COLO668 (cell line): ENCODE measurements at regions not wholly inside any gene's neighbourhood (a gene's known extent, or its start where the extent isn't known, plus 50 kb on each side); places are given as distances from the start of the nearest gene placed in this dataset.

Experiments used
- DNase-seq: peaks from one replicate; lab custom pipeline; 2025; ENCODE audit not compliant: unreplicated experiment; lab: John Stamatoyannopoulos, UW

DNA sequence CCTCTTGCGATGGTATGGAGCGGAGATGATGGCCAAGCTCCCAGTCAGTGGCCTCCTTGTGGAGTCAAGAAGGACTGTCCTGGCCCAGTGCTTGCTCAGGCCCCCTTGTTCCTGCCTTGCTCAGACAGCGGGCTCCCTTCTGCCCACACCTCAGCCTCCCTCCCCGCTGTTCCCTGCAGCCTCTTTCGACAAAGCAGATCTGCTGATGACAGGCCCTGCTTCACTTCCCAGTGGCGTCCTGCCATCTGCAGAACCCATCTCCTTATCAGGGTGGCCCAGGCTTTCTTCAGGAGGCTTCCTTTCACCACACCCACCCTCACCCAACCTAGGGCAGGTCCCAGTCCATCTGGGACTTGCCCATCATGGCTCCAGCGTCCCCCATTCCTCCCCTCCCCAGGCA lies 80.0 kb downstream of the CLDN34 start:
- no peak for DNase-seq

DNA sequence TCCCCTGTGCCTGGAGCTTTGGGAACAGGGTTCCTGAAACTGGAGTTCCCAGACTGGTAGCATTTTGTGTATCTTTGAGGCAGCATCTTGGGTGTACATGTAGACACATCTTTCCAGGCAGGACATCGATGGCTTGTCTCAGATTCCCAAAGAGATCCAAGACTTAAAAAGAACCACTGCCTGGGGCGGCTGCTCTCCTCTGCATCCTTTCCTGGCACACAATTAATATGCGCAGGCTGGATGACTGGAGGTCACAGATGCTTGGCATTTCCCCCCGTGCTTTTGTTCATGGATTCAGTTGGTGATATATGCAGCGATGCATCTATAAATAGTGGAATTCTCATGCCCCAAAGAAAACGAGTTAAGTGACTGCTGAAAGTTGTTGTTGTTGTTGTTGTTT lies 80.5 kb downstream of the CLDN34 start:
- no peak for DNase-seq

DNA sequence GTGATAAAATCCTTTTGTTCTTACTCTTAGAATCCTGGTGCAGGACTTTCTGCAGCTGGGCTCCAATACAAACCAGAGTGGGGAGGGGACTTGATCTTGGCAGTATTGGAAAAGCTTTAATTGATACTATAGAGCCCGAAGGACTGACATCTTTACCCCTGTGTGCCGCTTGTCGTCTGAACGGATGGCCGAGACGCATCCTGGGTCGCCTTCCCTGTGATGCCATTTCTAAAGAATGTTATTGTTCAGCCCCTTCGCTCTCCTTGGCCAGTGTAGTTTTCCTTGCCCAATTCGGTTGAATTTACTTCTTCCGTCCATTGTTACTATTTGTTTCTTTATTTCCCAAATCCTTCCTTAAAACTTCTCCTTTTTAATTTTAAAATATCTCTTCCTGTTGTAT lies 80.9 kb downstream of the CLDN34 start:
- no peak for DNase-seq

DNA sequence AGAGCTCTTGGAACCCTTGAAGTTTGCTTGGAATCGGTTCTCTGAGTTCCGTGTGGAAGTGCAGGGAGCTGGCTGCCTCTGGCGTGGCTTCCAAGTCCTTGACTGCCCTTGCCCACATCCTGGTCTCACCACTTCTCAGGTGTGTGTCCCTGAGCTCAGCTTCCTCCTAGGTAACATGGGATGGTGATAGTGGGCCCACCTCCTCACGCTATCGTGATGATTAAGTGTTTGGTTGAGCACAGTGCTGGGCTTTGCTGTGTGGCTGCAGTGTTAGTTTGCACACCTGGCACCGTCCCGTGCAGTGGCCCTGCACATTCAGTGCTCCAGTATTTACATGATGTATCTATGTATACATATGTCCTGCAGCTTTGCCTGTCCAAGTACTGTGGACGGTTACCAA lies 81.5 kb downstream of the CLDN34 start:
- DNase-seq = peak; percentile 69

DNA sequence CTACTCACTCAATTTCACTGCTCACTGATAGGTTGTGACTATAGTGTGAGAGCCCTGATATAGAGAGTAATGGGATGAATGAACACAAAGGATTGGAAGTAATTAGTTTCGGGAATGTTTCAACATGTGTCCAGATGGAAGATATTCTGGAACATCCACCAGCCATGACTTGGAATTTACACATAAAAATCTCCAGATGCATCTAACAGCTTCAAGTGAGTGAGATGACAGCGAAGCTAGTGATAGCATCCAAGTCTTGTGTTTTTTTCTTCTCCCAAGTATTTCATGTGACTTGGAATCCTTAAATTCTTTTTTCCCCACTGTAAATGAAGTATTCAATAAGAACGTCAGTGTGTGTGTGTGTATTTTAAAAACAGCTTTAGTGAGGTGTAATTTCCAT lies 82.1 kb downstream of the CLDN34 start:
- no peak for DNase-seq

DNA sequence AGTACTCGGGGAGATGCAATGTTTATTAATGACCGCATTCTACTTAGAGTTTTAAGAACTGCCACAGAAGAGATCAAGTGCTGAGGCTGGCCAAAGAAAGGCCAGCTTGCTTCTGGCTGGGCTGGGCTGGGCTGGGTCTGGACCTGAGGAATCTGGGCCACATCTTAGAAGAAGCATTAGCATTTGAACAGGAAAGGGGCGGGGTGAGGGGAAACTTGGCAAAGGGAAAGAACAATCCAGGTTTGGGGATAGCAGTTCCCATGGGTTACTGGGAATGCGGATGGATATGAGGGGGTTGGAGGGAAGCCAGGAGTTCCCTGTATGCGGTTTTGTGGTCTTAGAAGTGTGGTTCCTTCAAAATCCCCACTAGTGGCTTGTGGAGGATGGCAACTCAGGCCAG lies 83.3 kb downstream of the CLDN34 start:
- no peak for DNase-seq

DNA sequence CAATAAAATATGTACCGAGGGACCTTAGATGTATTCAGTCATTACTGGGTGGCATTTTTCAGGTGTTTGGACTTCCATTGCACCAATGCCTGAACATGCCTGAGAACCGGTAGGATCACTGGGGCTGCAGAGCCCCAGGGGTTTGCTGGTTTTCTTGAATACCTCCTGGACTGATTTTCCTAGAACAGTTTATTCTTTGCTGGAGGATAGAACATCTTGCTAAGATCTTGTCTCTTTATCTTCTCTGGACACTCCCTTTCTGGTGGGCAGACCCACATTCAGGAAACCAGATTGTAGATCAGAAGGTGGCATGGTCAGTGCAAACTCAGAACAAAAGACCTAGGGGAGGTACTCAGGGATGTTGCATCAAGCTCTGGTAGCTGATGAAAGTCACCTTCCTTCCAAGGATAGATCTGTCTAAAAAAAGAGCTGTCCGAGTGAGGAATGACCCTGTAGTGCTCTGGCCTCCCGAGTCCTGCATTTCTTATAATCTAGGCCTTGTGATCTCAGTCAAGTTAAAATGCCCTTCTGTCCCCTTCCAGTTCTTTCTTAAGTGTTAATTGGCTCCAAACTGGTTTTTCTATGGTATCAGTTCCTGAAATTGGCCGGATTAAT lies 84.8 kb downstream of the CLDN34 start:
- DNase-seq = no peak

DNA sequence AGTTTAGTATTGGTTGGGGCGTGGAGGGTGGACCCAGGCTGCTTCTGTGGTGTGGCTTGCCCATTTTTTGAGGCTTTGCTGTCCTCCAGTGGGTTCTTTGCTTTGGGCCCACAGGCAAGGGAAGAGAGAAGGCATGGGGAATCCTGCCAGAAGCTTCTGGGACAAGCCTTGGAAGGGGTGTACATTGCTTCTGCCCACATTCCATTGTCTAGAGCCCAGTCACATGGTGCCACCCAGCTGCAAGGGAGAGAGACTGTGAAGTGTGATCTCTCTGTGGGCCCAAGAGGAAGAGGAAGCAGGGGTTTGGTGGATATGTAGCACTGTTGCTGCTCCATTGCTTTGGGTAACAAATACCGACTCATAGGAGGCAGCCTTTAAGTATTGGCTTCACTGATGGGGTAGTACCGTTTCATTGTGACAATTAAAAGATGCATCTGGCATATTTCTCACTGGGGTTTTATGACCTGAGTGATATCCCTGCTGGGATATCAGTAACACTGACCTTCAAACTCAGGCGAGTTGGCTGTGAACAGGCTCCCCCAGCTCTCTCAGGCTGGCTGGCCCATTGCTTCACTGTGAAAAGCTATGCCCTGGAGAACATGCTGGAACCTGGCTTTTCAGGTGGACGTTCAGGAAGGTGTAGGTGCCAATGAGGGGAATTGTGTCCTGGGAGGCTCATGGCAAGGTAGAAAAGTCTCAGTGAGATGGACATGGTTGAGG lies 85.9 kb downstream of the CLDN34 start:
- no peak for DNase-seq

DNA sequence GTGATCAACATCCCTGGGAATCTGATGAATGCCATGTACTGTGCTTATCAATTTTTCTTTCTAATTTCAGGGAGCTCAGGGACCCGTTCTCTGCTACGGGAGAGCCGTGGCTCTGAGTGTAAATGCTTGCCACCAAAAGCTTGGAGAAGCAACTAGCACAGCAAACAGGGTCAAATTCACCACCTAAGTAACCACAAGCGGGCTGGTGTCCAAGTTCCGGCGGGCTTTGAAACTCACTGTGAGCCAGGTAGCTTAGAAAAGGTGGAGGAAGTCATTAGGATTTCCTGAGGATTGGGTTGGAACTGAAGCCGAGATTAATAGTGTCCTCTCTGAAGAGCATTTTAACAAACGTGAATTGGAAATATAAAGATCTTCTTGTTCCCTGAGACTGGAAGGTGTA lies 87.2 kb downstream of the CLDN34 start:
- DNase-seq = no peak

DNA sequence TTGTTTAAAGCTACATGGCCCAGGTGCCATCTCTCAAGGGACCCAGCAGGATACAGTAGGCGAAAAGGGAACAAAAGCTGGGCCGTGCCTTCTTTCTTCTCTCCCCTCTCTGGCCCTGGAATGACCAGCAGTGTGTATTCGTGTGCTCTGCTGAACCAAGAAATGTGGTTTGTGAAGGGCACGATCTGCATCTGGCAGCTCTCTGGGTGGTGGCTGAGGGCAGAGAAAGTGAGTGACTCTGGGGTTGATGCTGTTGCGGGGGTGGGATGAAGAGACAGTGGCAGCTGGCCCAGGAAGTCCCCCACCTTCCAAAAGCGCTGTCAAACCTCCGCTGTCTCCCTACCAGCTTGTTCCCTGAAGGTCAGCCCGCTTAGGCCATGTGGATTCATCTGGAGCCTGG lies 88.3 kb downstream of the CLDN34 start:
- no peak for DNase-seq

DNA sequence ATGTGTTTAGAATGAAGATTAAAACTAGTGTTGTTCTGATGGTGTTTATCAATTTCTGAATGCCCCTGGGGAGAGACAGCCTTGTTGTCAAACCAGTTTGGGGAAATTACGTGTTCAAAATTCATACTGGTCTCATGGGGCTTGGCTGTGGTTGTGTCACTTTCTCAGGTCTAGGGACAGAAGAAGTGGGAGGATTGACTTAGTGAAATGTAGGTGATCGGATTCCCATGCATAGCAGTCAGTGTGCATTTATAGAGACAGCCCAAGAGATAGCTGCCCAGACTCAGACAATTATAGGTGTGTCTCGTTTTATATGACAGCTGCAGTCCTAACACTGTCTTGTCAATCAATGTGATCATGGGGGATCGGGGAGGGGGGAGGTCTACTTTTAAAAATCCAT lies 94.4 kb upstream of the CLCN4 start:
- no peak for DNase-seq

DNA sequence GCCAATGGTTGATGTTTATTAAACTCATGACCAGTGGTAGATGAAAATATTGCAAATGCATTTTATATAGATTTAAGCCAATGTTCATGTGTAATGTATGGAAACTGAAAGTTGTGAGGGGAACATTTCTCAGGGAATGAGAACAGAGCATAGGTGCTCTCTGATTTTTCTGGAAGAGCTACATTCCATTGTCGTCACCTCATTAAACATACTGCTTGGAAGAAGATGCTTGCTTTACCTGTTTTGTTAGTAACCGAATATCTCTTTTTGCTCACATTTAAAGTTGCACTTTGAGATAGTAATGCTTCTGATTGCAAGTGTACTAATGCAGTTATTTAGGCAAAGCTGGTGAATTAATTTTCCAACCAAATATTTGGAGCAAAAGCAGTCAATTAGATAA lies 93.8 kb upstream of the CLCN4 start:
- no peak for DNase-seq

DNA sequence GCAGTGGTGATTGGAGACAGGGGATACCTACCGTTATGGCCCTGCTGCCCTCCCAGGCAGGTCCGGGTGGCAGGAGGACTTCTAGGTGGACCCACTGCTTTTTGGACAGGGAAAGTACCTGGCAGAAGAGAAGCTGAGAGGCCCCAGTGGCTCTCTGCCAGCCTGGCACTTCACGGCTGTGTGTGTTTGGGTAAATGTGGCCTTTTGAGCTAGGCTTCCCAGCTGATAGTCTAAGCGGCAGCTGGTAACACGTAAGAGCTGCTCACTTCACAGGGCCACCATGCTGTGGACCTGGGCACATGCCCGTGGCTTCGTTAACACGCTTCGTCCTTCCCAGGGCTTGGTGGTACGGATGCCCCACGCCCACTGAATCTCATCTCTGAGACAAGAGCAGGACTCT lies 92.0 kb upstream of the CLCN4 start:
- no peak for DNase-seq

DNA sequence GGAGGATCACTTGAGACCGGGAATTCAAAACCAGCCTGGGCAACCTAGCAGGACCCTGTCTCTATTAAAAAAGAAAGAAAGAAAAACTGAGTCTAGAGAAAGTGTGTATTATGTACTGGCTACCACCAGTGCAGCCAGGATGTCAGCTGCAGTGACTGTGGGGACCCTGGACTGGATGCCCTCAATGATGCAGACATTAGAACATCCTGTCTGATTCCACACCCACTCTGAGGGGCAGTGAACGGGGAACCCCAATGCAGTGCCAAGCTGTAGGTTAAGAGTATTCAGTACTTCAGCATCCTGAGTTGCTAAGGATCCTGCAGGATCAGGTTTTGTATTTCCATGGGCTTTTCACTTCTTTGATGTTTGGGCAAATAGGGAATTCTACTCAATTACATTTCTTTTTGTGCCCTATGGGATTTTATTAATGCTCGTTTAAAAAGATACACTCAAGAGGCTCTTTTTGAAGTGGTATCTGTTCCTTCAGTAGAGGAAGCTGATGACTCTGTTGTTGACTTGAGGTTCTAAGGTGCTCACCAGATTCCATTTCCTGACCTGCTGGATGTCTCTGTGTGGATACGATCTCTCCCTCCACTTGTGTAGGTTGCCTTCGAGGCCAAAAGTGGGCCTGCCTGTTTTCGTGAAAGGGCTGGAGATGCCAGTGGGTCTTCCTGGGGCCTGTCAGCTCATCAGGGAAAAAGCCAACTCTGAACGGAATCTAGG lies 85.9 kb upstream of the CLCN4 start:
- no peak for DNase-seq

DNA sequence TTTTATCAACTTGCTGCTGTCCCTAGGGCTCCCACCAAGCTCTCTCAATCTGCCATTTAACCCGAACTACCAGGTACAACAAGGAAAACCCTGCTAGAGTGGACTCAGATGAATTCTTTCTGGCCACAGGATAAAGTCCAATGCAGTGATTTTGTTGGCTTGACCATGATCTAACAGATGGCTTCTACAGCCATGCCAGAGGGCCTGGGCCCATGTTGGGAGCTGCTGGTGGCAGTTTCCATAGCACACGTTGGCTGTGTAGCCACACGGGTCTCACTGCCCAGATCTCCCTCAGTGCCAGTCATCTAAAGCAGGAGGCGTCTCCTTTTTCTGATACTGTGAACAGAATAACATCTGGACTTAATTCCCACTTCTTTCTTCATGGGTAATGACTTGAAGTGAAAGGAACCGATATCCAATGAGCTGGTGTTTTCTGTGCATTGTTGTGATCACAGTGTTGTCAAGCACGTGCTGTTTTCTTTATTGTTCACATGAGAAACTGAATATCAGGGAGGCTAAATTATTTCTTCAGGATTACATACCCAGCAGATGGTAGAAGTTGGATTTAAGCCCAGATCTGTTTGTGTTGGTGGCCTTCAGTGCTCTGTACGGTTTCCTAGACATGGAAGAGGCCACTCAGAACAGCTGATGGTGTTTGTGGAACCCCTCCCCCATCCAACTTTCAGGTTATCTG lies 85.2 kb upstream of the CLCN4 start:
- DNase-seq = peak; percentile 15

DNA sequence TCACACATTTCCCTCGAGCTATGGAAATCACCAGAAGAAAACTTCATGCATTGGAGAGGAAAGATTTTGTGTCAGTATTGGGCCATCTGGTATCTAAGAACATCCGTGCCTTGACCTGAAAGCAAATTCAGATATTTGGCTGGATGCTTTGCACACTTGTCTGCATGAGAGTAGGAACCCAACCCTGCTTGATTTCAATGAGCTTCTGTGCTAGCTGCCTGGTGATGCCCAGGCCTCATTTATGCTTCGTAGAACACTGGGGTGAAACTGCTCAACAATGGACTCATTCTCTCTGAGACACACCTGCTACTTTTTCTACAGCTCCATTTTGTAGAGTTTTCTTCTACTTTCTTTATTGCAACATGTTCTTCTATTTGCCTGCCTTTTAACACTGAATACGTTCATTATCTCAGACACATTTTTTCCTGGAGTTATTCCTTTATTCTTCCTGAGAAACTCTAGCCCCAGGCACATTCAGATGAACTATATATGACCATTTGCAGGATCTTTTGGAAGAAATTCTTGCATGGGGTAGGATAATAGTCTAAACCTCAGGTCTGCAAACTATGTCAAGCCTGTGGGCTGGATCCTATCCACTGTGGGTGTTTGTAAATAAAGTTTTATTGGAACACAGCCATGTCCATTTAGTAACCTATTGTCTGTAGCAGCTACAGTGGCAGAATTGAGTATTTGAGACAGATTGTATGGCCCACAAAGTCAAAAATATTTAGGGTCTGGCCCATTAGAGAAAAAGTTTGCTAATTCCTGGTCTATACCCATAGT lies 83.8 kb upstream of the CLCN4 start:
- DNase-seq = no peak

DNA sequence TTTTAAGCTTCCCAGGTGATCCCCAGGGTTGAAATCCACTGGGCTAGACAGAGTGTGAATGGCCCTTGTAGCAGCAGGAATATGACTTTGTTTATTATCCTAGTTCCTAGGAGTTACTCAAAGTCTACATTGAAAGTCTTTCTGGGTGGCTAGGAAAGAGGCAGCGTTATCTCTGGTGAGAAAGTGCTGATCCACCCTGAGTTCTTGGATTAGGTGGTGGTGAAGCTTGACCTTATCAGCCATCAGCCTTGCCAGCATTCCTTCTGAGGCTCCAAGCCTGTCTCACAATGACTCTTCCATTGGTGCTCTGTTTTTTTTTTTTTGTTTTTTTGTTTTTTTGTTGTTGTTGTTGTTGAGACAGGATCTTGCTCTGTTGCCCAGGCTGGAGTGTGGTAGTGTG lies 83.1 kb upstream of the CLCN4 start:
- DNase-seq = no peak

DNA sequence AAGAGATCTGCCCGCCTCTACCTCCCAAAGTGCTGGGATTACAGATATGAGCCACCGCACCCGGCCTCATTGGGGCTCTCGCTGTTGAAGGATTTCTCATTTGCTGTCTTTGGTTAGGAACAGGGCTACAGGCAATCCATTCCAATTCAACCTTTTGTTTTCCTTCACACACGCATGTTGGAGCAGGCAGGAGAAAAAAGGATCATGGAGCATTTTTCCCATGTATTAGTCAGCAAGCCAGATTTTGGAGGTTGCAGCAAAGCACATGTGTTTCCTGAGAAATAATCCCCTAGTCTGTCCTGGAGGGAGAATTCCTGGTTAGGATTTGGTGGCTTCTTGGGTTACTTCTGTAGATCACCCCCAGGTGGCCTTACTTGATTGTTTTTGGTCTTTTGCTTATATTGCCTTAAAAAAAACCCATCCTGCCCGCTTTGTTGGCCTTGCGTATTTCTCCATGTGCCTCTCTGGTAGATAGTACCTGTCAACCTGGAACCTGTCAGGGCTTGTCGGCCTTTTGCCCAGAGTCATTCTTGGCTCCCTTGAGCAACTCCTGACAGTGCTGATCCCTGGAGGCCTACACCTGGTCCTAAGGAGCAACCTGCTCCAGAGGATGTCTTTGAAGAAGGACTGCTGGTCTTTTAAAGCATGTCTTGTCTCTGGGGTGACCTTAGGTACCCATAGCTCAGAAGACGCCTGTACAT lies 82.4 kb upstream of the CLCN4 start:
- DNase-seq = no peak

DNA sequence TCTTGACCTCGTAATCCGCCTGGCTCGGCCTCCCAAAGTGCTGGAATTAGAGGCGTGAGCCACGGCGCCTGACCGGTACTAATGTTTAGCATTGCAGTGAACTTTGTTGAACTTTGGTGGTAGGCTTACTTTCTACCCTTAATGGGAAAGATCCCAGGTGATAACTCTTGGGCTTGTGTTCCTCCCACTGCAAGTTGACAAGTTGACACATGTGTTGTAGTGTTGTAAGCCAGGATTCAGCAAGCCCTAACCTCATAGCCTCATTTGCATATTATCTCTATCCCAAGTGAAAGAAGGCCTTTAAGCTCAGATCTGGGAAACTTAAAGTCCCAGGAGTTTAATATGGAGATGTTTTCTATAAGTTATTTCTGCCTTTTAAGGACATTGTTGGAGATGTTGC lies 80.0 kb upstream of the CLCN4 start:
- no peak for DNase-seq

DNA sequence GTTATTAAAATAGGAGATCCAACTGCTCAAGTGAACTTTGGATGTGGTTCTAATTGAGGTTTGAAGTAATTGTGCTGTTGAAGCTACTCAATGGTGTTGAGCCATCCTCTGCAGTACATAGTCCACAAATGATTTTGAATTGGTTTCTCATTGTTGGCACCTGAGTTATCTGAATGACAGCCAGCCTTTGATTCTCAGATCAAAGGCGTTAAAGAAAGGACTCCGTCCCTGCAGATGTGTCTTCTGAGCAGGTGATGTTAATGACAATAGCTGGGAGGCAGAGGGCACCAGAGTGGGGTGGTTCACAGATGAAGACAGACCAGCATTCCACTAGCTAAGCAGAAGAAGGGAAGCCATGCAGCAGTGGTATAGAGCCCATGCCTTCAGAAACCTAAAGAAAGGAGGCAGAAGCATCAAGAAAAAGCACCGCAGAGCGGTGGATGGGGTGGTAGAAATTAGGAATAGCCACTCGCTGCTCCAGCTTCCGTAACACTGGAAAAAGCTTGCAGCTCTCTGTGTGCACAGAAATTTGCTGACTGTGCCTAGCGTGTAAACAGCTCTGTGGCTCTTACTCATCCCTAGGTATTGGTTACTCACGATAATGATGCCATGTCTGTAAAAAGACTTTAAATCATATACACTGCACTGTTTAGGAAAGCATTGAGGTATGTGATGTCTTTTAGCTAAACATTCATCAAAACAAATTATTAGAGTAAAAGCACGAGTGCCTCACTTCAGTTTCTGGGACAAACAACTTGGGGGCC lies 79.2 kb upstream of the CLCN4 start:
- no peak for DNase-seq
